Suppressor macrophage treated with lipopolysaccharide for 1 hour (primary cell): ENCODE measurements at regions not wholly inside any gene's neighbourhood (a gene's known extent, or its start where the extent isn't known, plus 50 kb on each side); places are given as distances from the start of the nearest gene placed in this dataset.

ENCODE experiments used
- DNase-seq, 3 donors: peaks; one replicate each; pipeline ENCODE4 v3.0.0-alpha.2; 2020 to 2022

DNA sequence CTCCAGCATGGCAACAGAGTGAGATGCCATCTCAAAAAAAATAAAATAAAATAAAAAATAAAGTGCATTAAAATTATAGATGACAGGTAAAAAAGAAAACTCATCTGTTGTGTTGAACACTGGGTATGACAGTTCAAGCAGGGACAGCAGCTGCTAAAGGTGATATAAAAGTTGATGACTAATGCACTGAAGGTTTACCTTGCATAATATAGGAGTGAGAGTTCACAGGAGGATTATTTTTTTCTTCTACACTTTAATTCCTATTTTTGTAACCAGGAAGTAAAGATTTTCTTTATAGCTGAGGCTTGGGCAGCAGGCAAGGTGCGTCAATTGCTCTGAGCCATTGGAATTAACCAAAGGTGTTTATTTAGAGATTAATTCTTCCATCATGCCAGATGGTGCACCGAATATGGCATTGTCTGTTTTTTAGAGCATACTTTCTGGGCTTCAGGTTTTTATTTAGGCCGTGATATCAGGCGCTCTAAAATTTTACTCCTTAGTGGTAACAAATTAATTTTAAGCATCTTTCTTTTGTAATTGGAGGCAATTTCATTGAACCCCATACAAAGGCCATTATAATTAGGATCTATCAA lies 337.0 kb upstream of the SLC10A2 start:
- DNase-seq, result no peak

DNA sequence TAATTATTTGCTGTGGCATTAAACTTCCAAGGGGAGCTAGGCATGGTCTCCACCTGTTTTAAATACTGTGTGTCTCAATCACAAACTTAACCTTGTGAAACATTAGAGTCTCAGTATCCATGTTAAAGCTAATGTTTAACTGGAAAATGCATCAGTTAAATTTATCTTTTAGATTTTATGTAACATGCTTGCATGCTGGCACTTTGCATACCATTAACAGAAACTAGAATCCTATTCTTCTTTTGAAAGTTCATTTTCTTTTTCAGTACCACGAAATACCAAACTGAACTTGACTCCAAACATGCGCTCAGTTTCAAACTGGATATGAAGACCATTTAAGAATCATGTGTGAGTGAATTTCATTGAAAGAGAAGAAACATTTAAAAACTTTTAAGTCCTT lies 328.9 kb upstream of the SLC10A2 start:
- no peak for DNase-seq

DNA sequence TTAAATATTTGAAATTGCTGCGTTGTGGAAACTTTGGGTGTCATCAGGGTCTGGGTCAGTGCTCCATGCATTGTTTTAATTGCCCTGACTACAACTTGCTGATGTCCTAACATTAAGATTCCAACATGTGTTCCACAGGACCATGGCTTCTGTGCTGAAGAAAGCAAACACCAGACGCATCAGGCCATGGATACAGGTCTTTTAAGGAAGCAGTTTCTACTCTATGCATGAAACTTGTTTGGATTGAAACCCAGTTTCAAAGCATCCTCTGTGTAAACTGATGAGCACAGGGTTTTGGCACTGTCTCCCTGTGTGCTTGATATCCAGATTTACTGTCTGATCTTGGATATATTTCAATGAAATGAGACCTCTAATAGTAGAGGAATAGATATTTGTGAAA lies 328.4 kb upstream of the SLC10A2 start:
- no peak for DNase-seq

DNA sequence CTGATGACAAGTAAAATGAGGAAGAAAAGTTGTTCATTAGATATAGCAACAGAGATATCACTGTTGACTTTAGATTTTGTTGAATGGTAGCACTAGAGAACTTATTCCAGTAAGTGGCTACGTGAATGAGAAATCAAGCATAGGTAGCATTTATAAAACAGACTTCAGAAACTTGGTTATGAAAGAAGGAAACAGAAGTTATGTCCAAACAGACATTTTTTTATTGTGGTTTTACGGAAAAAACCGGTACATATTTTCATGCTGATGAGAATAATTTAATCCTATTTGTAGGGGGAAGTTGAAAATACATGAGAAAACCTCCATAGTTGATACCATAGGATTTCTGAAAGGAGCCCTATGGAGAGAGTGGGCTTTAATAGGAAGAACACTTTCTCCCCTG lies 325.7 kb upstream of the SLC10A2 start:
- DNase-seq, result no peak

DNA sequence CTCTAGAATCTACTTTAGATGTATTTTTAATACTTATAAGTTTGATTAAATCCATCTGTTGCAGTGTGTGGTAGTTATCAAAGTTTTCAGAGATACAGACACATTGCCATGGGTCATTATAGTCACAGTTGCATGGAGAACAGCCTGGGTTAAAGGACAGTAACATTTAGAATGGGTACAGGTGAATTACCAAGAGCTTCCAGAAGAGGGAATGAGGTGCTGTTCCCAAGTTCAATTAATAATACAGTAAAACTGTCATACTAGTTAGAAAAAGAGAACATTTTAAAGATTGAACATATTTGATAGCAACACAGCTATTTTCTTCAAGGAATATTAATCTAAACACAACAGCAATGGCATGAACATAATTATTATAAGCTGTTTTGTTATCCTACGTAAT lies 322.6 kb upstream of the SLC10A2 start:
- no peak for DNase-seq

DNA sequence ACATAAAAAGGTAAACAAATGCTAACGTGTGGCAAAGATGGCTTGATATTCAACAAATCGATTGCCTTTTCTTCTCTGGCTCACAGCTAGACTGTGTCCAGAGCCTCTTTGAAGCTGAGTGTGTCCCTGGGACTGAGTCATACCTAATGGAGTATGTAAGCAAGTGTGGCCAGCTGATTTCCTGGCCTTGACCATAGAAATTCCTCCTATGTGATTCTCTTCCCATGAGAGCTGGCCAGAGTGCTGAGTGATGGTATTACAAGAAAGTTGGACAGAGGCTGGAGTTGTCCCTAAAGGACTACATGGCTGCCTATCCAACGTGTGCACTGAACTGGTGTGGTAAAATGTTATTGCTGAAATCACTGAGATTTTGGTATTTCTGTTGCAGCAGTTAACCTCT lies 320.1 kb upstream of the SLC10A2 start:
- no peak for DNase-seq

DNA sequence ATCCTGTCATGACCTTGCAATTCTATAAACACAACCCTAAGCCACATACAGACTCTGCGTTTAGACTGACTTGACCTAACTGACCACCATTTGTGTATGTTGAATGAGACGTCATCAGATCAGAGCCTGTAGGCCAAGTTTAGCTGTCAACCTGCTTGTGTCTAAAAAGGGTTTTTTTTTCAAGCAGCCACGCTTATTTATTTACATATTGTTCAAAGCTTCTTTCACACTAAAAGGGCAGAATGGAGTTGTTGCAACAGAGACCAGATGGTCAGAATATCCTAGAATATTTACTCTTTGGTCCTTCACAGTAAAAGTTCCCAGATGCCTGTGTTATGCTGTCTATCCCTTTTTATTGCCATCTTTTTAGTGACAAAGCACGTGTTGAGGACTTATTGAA lies 307.7 kb upstream of the SLC10A2 start:
- DNase-seq, result no peak

DNA sequence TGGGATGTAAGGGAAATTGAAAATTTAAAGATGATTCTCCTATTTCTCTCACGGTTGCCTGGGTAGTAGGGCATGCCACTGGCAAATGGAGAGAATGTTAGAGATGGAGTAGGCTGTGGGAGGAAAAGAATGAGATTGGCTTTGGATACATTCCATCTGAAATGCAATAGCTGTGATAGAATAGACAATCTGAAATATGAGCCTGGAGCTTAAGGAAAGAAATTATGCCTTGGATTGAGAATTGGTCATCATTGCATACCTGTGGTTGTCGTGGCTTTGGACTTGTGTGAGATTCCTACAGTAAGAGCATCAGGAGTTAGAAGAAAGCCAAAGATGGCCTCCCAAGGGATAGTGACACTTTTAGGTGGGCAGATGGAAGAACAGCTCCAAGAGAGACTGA lies 305.1 kb upstream of the SLC10A2 start:
- no peak for DNase-seq

DNA sequence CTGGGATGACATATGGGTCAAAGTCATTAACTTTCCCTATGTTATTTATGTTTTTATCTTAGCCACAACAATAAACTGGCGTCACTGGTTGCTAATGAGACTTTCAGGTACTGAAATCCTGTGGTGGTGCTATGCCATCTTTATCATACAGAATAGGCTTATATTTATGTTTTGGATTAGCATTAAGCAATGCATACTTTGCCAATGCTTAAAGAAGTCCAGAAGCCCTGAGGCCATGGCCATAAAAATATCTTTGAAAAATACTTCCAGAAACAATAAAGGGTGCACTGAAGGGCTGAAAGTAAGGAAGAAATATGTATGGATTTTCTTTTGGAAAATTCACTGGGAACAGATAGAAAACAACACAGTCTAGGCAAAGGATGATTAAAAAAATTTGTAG lies 304.6 kb upstream of the SLC10A2 start:
- DNase-seq, result no peak

DNA sequence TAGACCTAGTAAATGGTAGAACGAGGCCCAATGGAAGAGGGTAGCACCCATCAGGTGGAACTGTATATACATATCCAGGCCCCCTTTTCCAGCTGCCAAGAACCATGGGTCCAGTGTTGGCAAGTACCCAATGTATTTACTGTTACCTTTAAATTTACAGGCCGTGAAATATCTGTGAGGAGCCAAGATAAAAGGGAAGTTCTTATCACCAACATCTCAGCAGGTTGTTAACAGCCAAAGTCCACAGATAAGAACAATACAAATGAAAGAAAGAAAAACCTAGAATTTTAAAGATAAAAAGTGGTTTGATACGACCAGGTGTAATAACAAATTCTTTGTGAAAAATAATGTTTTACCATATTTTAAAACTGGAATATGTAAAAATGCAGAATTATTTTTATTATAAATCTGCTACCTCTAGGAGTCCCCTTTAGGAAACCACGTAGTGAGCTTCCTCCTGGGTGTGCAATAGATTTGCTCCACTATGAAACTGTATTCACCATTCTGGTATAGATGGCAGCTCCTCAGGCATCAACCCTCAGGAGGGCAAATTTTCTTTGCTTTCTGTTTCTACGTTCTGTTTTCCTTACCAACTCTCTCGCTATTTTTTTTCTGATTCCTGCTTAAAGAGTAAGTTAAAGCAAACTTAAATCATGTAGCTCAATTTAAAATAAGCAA lies 292.2 kb upstream of the SLC10A2 start:
- no peak for DNase-seq

DNA sequence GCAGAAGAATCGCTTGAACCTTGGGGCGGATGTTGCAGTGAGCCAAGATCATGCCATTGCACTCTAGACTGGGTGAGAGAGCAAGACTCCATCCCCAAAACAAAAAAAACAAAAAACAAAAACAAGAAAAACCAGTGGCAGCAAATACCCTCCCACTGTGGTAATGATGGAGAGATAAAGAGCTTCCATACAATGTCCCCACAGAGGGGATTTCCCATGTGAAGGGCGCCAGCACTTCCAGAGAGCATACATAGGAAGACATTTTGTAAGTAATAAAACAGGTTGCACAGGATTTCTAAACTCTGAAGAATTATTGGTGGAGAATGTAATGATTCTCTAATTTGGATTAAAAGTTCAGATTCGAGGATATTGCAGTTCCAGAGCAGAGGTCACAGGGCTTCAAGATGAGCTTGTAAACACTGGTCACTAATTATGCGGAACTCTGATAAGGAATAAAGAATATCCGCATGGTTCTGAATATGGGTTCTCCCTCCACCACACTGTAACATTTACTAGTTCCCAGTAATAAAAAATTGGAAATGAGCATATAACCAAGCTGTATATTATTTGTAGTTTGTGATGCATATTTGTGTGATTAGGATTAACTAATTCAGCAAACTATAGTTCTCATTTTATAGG lies 290.1 kb upstream of the SLC10A2 start:
- DNase-seq, result no peak

DNA sequence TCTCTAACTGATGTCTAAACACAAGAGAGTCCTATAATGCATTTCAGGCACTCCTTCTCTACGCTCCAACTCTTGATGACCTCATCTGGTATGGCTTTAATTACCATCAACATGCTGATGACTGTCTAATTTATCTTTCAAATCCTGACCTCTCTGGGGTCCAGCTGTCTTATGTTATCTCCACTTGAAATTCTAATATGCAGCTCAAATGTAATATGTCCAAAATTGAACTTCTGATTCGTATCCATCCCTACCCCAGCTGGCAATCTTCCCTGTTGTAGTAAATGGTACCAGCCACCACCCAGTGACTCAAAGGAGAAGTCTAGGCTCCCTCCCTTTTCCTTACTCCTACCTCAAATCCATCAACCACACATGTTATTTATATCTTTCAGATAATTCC lies 288.0 kb upstream of the SLC10A2 start:
- DNase-seq, result no peak

DNA sequence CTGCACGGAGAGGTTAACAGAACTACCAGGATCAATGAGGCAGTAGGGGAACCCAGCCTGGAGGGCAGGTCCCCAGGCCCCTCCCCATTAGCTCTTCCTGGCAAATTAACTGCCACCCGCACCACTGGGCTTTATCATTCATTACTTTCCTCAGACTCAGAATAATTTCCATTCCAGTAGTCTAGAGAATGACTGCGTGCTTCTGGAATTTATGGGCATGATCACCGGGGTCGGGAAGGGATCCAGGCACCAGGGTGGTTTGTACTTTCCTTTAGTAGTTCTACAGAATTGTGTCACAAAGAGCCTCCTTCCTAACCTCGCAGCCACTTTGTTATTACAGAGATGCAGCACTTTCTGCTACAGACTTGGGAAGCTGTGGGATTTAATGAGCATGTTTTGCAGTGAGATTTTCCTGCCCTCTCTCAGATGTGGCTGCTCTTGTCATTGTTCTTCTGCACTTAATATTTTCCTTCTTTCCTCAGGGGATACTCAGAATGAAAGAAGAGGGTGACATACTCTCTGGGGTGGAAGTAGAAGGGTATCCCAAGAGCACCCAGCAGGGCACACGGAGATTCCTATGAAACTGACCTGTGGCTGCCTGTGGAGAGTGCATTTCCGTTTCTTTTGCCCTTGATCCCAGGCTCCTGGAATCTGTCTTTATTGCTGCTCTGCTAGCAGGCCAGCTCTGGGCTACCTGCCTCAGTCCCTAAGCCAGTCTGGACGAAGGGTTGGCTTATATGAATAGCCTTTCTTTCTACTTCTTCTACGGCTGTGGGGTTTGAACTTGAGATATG lies 285.0 kb upstream of the SLC10A2 start:
- no peak for DNase-seq

DNA sequence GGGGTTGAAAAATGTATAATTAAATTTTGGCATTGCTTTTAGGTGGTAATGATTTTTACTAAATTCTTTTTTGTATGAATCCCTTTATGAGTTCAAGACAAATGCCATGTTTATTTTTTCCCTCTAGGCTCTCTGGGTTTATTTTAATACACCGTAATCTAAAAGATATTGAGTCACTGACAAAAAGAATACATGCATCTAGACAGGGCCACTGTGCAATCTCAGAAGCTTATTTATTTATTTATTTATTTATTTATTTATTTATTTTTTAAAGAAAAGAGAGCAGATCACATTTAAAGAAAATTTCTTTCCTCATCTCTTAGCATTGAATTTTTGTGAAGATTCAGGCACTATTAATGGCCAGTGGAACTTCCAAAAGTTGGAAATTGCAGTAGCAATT lies 283.9 kb upstream of the SLC10A2 start:
- DNase-seq, result no peak

DNA sequence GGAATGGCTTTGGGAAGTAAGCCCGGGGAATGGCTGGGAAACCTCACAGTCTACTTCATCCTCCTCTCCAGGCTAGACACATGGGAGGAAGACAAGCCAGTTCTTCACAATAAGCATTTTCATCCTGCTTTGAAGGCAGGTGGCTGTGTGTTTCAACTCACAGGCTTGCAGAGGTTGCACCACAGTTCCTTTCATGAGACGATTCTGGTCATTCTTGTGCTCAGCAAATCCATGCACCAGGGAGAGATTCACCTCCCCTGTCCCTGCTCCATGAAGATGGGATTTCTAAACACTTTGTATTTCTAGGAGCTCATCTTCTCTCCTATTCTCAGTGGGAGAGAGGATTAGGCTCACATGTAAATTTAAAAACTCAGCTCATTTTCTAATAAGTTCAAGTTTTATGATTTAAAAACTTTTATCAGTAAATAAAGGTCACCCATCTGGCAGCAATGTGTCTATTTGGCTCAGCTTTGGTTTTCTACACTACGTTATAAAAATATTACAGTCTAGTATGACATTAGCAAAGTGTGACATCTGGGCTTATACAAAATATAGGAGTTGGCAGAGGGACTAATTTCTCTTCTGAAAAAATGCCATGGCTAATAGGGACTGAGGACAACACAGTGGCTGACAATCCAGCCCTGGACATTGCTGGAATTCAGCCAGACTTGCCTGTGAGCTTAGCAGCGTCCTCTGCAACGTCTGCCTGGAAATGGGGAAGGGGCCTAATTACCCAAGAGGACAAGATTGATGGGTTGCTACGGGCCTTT lies 283.2 kb upstream of the SLC10A2 start:
- no peak for DNase-seq

DNA sequence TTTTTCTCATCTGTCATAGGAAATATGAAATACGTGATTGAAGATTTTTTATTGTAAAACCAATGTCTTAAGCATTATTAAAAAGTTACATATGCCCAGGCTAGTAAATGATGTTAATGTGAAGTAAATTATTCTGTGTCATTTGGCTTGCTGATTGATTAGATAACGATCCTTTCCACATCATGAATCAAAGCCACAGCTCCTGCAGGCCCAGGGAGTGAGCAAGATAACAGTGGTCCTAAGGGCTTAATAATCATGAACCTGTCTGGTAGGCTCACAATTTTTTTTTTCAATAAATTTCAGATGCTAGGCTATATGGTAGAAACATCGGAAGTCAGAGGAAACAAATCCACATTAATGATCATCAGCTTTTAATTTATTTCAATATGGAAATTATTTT lies 269.0 kb upstream of the SLC10A2 start:
- DNase-seq, result no peak

DNA sequence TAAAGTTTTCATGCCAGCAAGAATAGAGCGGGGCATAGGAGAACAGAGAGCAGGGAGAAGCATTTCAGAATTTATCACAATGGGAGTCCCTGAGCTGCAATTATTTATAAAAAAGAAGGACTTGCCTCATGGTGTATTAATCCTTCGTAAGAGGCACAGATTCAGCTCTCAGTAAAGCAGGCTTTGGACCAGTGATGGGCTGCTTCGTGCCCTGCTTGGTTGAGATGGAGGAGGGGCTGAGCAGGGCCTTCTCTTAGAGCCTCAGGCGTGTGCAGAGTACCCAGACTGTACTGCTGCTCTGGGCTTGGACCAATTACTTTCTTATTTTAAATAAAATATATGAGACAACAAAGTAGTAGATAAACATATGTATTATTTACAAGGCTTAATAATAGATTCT lies 265.7 kb upstream of the SLC10A2 start:
- no peak for DNase-seq

DNA sequence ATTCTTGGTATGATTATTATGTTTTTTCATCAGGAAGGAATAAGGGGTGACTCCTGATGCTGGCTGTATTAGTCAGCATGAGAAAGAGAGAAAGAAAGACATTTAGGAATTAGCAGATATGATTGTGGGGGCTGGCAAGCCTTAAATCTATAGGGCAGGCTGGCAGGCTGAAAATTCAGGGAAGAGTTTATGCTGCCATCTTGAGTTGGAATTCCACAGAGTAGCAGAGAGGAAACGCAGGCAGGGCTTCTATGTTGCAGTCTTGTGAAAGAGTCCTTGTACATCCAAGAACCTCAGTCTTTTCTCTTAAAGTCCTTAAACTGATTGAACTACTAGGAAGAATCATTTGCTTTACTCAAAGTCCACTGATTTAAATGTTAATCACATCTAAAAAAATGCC lies 262.7 kb upstream of the SLC10A2 start:
- DNase-seq, result no peak

DNA sequence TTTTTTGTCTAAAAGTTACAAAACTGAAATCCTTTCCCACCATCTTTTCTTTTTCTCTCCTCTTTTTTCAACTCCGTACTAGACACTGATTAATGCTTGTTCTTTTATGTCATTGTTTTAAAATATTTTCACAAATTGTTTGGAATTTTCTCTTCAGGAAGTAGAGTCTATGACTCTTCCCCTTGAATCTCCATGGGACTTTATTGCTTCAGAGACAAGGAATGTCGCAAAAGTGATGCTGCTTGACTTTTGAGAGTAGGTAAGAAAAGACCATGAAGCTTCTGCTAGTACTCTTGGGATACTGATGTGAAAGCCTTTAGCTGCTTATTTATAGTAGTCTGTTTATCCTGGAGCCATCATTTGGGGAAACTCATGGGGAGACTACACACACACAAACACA lies 260.1 kb upstream of the SLC10A2 start:
- DNase-seq, result no peak

DNA sequence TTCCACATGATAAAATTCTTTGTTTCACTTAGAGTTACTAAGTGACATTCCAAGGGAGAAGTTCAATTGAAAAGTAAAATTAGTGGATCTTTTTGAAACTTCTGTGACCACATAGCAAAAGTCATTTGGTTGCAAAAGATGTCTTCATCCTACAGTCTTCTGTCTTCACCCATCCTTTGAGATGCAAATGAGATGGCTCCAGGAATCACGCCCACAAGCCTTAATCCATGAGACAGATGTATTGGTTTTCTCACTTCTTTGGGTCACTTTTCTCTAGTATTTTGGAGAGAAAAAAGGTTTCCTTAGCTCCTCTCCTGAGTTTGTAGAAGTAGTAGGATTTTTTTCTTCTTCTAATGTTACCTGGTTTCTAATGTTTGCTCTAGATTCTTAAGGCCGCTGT lies 259.5 kb upstream of the SLC10A2 start:
- no peak for DNase-seq

DNA sequence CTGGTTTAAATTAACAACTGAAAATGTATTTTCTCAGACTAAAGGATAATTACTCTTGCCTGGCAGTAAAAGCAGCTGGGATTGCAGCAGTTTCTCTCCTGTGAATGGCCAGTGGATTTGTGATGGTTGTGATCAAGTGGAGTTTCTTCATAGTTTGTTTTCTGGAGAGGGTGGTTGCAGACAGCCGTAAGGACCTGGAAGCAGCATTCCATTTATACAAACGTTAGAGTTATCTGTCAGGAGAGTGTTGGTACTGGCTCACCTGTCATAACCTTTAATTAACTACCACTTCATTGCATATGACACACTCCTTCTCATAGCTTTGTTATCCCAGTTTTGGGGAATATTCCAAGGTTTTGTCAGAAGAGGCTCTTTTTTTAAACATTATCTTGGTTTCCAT lies 258.4 kb upstream of the SLC10A2 start:
- DNase-seq, result no peak

DNA sequence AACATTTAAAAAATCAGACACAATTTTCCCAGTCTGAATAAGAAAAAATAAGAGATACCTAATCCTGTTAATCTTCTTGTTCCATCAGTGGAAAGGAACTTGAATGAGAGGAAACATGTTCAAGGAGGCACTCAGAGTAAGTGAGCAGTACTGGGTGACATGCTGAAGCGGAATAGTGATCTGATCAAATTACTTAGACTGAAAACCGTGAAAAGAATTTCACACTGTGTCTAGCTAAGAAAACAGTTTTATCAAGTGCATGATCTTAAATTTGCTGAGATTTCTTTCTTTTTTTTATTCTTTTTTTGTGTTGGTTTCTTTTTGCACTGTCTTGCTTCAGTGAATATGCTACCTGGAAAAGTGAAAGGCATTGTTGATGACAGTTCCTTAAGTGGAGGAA lies 249.5 kb upstream of the SLC10A2 start:
- no peak for DNase-seq

DNA sequence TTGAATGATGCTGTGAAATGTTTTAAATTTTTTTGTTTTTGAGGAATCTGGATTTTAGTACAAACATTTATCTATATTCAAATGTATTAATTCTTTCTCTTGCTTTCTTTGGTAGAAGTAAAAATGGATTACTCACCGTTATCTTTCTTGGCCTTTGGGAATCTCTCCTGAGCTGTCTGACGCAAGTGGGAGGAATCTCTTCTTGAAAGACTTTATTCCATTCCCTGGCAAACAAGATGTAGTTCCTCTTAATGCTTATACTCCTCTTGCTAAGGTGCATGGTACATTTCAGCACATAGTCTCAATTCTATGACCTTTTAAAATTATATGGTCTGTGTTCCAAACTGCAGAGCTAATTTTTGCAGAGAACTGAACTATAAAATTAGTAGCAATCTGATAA lies 246.2 kb upstream of the SLC10A2 start:
- no peak for DNase-seq
